CD4-positive, CD25-positive, alpha-beta regulatory T cell (primary cell): ENCODE measurements at regions not wholly inside any gene's neighbourhood (a gene's known extent, or its start where the extent isn't known, plus 50 kb on each side); places are given as distances from the start of the nearest gene placed in this dataset.

Source experiments
- ATAC-seq, 2 donors: fragments of 150-1000 bp; cut with Tn5 transposase; one replicate each; pipeline ENCODE4 v1.10.0; 2021; ENCODE audit warnings: low read depth in 2 of 2, moderate number of reproducible peaks in 2 of 2, moderate library complexity in 1 of 2
- DNase-seq, 3 donors: peaks; one replicate each; pipeline versions ENCODE4 v3.0.0 to v3.0.0-alpha.2; 2012 to 2022; ENCODE audit warnings: mixed read lengths in 1 of 3
- H3K27ac ChIP-seq: one replicate; pipeline ENCODE4 v1.7.0; 2013; ENCODE audit warnings: mild to moderate bottlenecking, low read length; ENCODE audit not compliant: insufficient read depth, poor library complexity, severe bottlenecking
- H3K27me3 ChIP-seq: one replicate; pipeline ENCODE4 v1.7.0; 2013; ENCODE audit warnings: low read length; ENCODE audit not compliant: control insufficient read depth, insufficient read depth
- H3K36me3 ChIP-seq: one replicate; pipeline ENCODE4 v1.7.0; 2013; ENCODE audit warnings: mild to moderate bottlenecking, low read length, moderate library complexity; ENCODE audit not compliant: control insufficient read depth, insufficient read depth
- H3K4me1 ChIP-seq: 2 replicates; pipeline ENCODE4 v1.7.0; 2013; ENCODE audit warnings: mild to moderate bottlenecking, low read length; ENCODE audit not compliant: insufficient read depth, control insufficient read depth, poor library complexity, severe bottlenecking
- H3K4me3 ChIP-seq: one replicate; pipeline ENCODE4 v1.7.0; 2013; ENCODE audit warnings: low read depth, mild to moderate bottlenecking, low read length, moderate library complexity
- H3K9me3 ChIP-seq, 2 experiments: 1 replicate in 1 of 2; 2 replicates in 1 of 2; pipeline ENCODE4 v1.7.0; 2013; ENCODE audit warnings: low read length in 2 of 2, mild to moderate bottlenecking in 1 of 2, moderate library complexity in 1 of 2; ENCODE audit not compliant: control insufficient read depth in 2 of 2
- H3K27ac Mint-ChIP-seq, 3 donors: one replicate each; pipeline ENCODE4 v1.8.0; 2020 to 2022; ENCODE audit warnings: mild to moderate bottlenecking in 3 of 3, mixed read lengths in 3 of 3, moderate library complexity in 2 of 3
- H3K27me3 Mint-ChIP-seq: one replicate; pipeline ENCODE4 v1.8.0; 2022; ENCODE audit warnings: mild to moderate bottlenecking, mixed read lengths
- H3K36me3 Mint-ChIP-seq: one replicate; pipeline ENCODE4 v1.8.0; 2020; ENCODE audit warnings: mixed read lengths
- H3K4me1 Mint-ChIP-seq, 4 donors: one replicate each; pipeline ENCODE4 v1.8.0; 2020 to 2022; ENCODE audit warnings: mixed read lengths in 4 of 4, mild to moderate bottlenecking in 1 of 4
- H3K4me3 Mint-ChIP-seq, 4 donors: one replicate each; pipeline ENCODE4 v1.8.0; 2020 to 2022; ENCODE audit warnings: mild to moderate bottlenecking in 4 of 4, mixed read lengths in 4 of 4, moderate library complexity in 3 of 4
- H3K9me3 Mint-ChIP-seq, 7 donors: one replicate each; pipeline ENCODE4 v1.8.0; 2020 to 2022; ENCODE audit warnings: mixed read lengths in 7 of 7, mild to moderate bottlenecking in 3 of 7, moderate library complexity in 2 of 7

DNA sequence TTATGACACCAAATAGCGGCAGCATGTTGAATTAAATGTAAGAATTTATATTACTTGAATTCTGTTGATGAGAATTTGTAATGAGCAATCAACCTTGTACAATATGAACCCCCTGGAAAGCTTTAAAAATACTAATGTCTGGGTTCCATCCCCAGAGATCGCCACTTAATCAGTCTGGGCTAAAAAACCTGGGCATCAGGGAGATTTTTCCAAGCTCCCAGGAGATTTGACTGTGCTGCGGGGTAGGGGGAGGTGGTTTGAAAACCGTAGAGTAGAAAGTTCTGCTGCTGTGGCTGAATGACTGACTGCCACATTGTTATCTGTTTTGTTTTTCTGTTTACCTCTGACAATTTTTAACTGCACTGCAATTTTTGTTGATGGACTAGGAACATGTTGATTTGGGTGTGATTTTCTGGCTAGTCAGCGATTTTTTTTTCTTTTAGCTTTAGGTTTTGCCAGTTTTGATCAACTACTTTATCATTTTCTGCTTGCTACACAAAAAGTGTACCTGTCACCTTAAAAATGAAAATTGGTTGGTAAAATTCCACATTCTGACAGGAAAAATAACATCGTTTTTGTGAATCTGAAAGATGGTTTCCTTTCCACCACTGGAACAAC lies 79.3 kb downstream of the PCTP start:
- no peaks in the 10 kb centered on the region for H3K4me1 Mint-ChIP-seq

GRCh38 chr17:55830699-55831471 lies 80.0 kb downstream of the PCTP start:
- Histone ChIP-seq H3K27me3 (no peaks in the 10 kb centered on the region), H3K27ac (no peak overlapping the region), H3K9me3 (no peaks in the 10 kb centered on the region), H3K4me1 (no peaks in the 10 kb centered on the region), H3K4me3 (no peak overlapping the region), H3K36me3 (no peaks in the 10 kb centered on the region)
- Mint-ChIP-seq H3K9me3 (no peaks in the 10 kb centered on the region), H3K27me3 (peaks cover 5% of the 10 kb centered on the region), H3K4me3 (no peak overlapping the region), H3K36me3 (no peaks in the 10 kb centered on the region), H3K27ac (no peak overlapping the region), H3K4me1 (no peaks in the 10 kb centered on the region)
- DNase-seq (no peak), ATAC-seq (no peak)

More for the DNA sequence above, 79.3 kb downstream of the PCTP start:
- H3K4me3 Mint-ChIP-seq, result no peak overlapping the region
- Histone ChIP-seq H3K9me3 (no peaks in the 10 kb centered on the region), H3K36me3 (no peaks in the 10 kb centered on the region), H3K27me3 (no peaks in the 10 kb centered on the region), H3K27ac (no peak overlapping the region), H3K4me1 (no peaks in the 10 kb centered on the region), H3K4me3 (no peak overlapping the region)
- no peaks in the 10 kb centered on the region for H3K36me3 Mint-ChIP-seq
- no peak overlapping the region for H3K27ac Mint-ChIP-seq
- H3K9me3 Mint-ChIP-seq, result no peaks in the 10 kb centered on the region
- H3K27me3 Mint-ChIP-seq, result peaks cover 9% of the 10 kb centered on the region
- no peak for ATAC-seq
- DNase-seq, result no peak

DNA sequence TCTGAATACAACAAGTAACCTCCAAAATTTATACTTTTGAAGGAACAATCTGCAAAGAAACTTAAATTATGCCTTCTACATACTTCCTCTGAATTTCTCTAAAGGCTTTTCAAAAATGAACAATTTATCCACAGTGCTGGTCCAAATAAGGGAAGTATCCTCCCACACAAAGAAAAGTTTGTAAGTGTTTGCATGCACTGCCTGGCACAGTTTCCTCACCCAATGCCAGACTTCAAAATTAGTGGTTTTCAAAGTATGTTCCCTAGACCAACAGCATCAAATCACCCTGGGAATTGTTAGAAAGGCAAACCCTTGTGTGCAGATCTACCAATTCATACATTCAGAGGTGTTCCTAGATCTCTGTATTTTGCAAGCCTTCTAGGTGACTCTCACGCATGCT lies 82.5 kb downstream of the PCTP start:
- Mint-ChIP-seq H3K9me3 (peaks cover 0 to 4% (median 0%) of the 10 kb centered on the region in 7 donors), H3K27me3 (peaks cover 11% of the 10 kb centered on the region), H3K36me3 (no peaks in the 10 kb centered on the region), H3K27ac (no peak overlapping the region), H3K4me3 (no peak overlapping the region), H3K4me1 (no peaks in the 10 kb centered on the region)
- DNase-seq (no peak), ATAC-seq (no peak)
- Histone ChIP-seq H3K27ac (no peak overlapping the region), H3K27me3 (no peaks in the 10 kb centered on the region), H3K4me3 (no peak overlapping the region), H3K9me3 (no peaks in the 10 kb centered on the region), H3K36me3 (no peaks in the 10 kb centered on the region), H3K4me1 (no peaks in the 10 kb centered on the region)

- Mint-ChIP-seq H3K4me3 (no peak overlapping the region), H3K4me1 (no peaks in the 10 kb centered on the region), H3K27me3 (no peaks in the 10 kb centered on the region), H3K27ac (no peak overlapping the region), H3K36me3 (no peaks in the 10 kb centered on the region), H3K9me3 (peaks cover 0 to 2% (median 0%) of the 10 kb centered on the region in 7 donors)
- H3K9me3 ChIP-seq, result no peaks in the 10 kb centered on the region
- H3K27ac ChIP-seq, result no peak overlapping the region
- no peak for DNase-seq
- no peak overlapping the region for H3K4me3 ChIP-seq
- peaks cover 4% of the 10 kb centered on the region for H3K27me3 ChIP-seq
- H3K4me1 ChIP-seq, result no peaks in the 10 kb centered on the region
- ATAC-seq, result no peak
- no peaks in the 10 kb centered on the region for H3K36me3 ChIP-seq
Observed at GRCh38 chr17:55842405-55843158, 91.7 kb downstream of the PCTP start.

GRCh38 chr17:55843785-55844184 lies 92.9 kb downstream of the PCTP start:
- no peak for ATAC-seq
- no peak overlapping the region for H3K4me3 Mint-ChIP-seq
- no peak overlapping the region for H3K27ac Mint-ChIP-seq
- no peaks in the 10 kb centered on the region for H3K27me3 Mint-ChIP-seq
- H3K4me1 ChIP-seq, result no peaks in the 10 kb centered on the region
- H3K36me3 ChIP-seq, result no peaks in the 10 kb centered on the region
- no peaks in the 10 kb centered on the region for H3K36me3 Mint-ChIP-seq
- H3K9me3 ChIP-seq, result no peaks in the 10 kb centered on the region
- no peaks in the 10 kb centered on the region for H3K4me1 Mint-ChIP-seq
- peaks cover 4% of the 10 kb centered on the region for H3K27me3 ChIP-seq
- no peak overlapping the region for H3K4me3 ChIP-seq
- DNase-seq, result no peak
- H3K27ac ChIP-seq, result no peak overlapping the region
- H3K9me3 Mint-ChIP-seq, result peaks cover 0 to 2% (median 0%) of the 10 kb centered on the region in 7 donors

DNA sequence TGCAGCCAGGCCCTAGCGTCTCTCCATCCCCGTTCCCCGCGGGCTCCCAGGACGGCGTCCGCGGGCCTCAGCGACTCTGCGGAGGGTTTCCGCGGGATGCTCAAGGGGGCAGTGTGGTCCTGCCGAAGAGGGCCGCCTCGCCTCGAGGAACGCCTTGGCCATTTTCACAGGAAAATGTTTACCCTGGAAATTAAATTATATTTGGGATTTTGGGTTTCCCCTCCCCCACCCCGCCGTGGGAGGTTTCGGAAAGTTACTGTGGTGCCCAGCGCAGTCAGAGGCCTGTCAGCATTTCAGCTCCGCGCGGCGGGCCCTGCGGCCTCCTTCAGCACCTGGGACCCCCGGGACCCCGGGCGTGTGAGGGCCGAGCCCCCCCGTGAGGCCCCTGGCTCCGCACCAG lies 94.5 kb downstream of the PCTP start:
- H3K27ac ChIP-seq, result no peak overlapping the region
- no peaks in the 10 kb centered on the region for H3K36me3 ChIP-seq
- H3K4me1 ChIP-seq, result no peaks in the 10 kb centered on the region
- DNase-seq, result no peak
- H3K4me3 ChIP-seq, result no peak overlapping the region
- H3K27me3 ChIP-seq, result peaks cover 4% of the 10 kb centered on the region
- no peaks in the 10 kb centered on the region for H3K27me3 Mint-ChIP-seq
- no peak overlapping the region for H3K27ac Mint-ChIP-seq
- no peaks in the 10 kb centered on the region for H3K9me3 ChIP-seq
- H3K4me1 Mint-ChIP-seq, result no peaks in the 10 kb centered on the region
- ATAC-seq, result no peak
- H3K4me3 Mint-ChIP-seq, result no peak overlapping the region
- peaks cover 0 to 2% (median 0%) of the 10 kb centered on the region in 7 donors for H3K9me3 Mint-ChIP-seq
- no peaks in the 10 kb centered on the region for H3K36me3 Mint-ChIP-seq

DNA sequence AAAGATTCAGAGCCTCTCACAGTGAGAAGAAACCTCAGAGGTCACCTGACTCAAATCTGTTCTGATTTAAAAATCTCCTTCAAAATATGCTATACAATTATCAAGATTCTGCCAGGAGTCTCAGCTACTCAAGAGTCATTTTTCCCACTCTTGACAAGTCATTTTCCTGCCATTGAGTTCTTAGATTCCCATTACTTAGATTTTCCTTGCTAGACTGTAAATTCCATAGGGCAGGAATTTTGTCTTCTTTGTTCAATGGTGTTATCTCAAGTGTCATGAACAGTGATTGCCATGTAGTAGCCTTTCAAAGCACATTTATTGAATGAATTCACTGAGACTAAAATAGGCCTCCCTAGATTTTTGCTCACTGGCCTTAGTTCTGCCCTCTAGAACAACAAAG lies 95.9 kb downstream of the PCTP start:
- ATAC-seq (no peak), DNase-seq (no peak)
- peaks cover 0 to under 1% (median 0%) of the 10 kb centered on the region in 7 donors for H3K9me3 Mint-ChIP-seq
- H3K36me3 Mint-ChIP-seq, result no peaks in the 10 kb centered on the region
- H3K4me1 ChIP-seq, result no peaks in the 10 kb centered on the region
- peaks cover 4% of the 10 kb centered on the region for H3K27me3 ChIP-seq
- H3K9me3 ChIP-seq, result no peaks in the 10 kb centered on the region
- H3K27ac Mint-ChIP-seq, result no peak overlapping the region
- H3K4me3 ChIP-seq, result no peak overlapping the region
- no peaks in the 10 kb centered on the region for H3K27me3 Mint-ChIP-seq
- no peaks in the 10 kb centered on the region for H3K4me1 Mint-ChIP-seq
- no peak overlapping the region for H3K27ac ChIP-seq
- no peaks in the 10 kb centered on the region for H3K36me3 ChIP-seq
- H3K4me3 Mint-ChIP-seq, result no peak overlapping the region
